WTC11 (cell line): ENCODE measurements at regions not wholly inside any gene's neighbourhood (a gene's known extent, or its start where the extent isn't known, plus 50 kb on each side); places are given as distances from the start of the nearest gene placed in this dataset.

ENCODE experiments used
- ATAC-seq: fragments of 200-7000 bp; cut with Tn5 transposase; 2 replicates; pipeline ENCODE4 v1.10.0; 2021; ENCODE audit warnings: mild to moderate bottlenecking, moderate library complexity
- CTCF ChIA-PET: fragments of 300-600 bp; sonication (Branson Sonifier 250); formaldehyde crosslinking; loops from one replicate; lab custom pipeline; 2021; ENCODE audit warnings: antibody characterized with exemption; lab: Charles Lee
- POLR2A ChIA-PET: fragments of 350-600 bp; sonication (Branson Sonifier 250); formaldehyde crosslinking; loops from one replicate; lab custom pipeline; 2021; ENCODE audit warnings: antibody characterized with exemption; lab: Charles Lee
- DNase-seq: peaks from one replicate; pipeline ENCODE4 v3.0.0; 2021; ENCODE audit warnings: low spot score
- H3K27ac Mint-ChIP-seq: 2 replicates; pipeline ENCODE4 v1.8.0; 2021; ENCODE audit warnings: mixed read lengths
- H3K27me3 Mint-ChIP-seq: 2 replicates; pipeline ENCODE4 v1.8.0; 2021; ENCODE audit warnings: low read depth, mild to moderate bottlenecking, moderate library complexity, mixed read lengths
- H3K36me3 Mint-ChIP-seq: 2 replicates; pipeline ENCODE4 v1.8.0; 2021; ENCODE audit warnings: mixed read lengths
- H3K4me1 Mint-ChIP-seq: 2 replicates; pipeline ENCODE4 v1.8.0; 2022; ENCODE audit warnings: mixed read lengths
- H3K4me3 Mint-ChIP-seq: 2 replicates; pipeline ENCODE4 v1.8.0; 2021; ENCODE audit warnings: mild to moderate bottlenecking, moderate library complexity, mixed read lengths
- H3K9me3 Mint-ChIP-seq: 2 replicates; pipeline ENCODE4 v1.8.0; 2021; ENCODE audit warnings: mixed read lengths
- CBFB ChIP-seq: sonication (generic); formaldehyde crosslinking; IDR thresholded peaks from 2 replicates; pipeline ENCODE4 v1.8.1; 2022; ENCODE audit warnings: mild to moderate bottlenecking, low read depth, missing genetic modification reagents
- E2F1 ChIP-seq: sonication (generic); formaldehyde crosslinking; IDR thresholded peaks from 2 replicates; pipeline ENCODE4 v1.8.0; 2022; ENCODE audit warnings: mild to moderate bottlenecking, missing genetic modification reagents
- ELF4 ChIP-seq: sonication (generic); formaldehyde crosslinking; IDR thresholded peaks from 2 replicates; pipeline ENCODE4 v1.8.1; 2022; ENCODE audit warnings: low read depth, mild to moderate bottlenecking, moderate library complexity, missing genetic modification reagents
- FOXJ3 ChIP-seq: sonication (generic); formaldehyde crosslinking; IDR thresholded peaks from 2 replicates; pipeline ENCODE4 v1.9.0; 2021; ENCODE audit warnings: missing genetic modification reagents, mild to moderate bottlenecking, borderline replicate concordance
- GTF2I ChIP-seq: fragments of 250-450 bp; sonication (Bioruptor Pico); conservative IDR thresholded peaks from 2 replicates; pipeline ENCODE4 v1.4.0; 2021; ENCODE audit warnings: mild to moderate bottlenecking
- MYBL2 ChIP-seq: sonication (generic); formaldehyde crosslinking; IDR thresholded peaks from 2 replicates; pipeline ENCODE4 v1.8.1; 2023; ENCODE audit warnings: mild to moderate bottlenecking, moderate library complexity, missing genetic modification reagents
- NFYB ChIP-seq: sonication (generic); formaldehyde crosslinking; conservative IDR thresholded peaks from 2 replicates; pipeline ENCODE4 v1.8.0; 2022; ENCODE audit warnings: low read depth, missing genetic modification reagents
- NR1H2 ChIP-seq: sonication (generic); formaldehyde crosslinking; IDR thresholded peaks from 2 replicates; pipeline ENCODE4 v1.9.0; 2021; ENCODE audit warnings: mild to moderate bottlenecking, moderate library complexity, missing genetic modification reagents
- RELA ChIP-seq: sonication (generic); formaldehyde crosslinking; IDR thresholded peaks from 2 replicates; pipeline ENCODE4 v1.8.1; 2022; ENCODE audit warnings: missing genetic modification reagents, mild to moderate bottlenecking, borderline replicate concordance
- SMAD3 ChIP-seq: sonication (generic); formaldehyde crosslinking; IDR thresholded peaks from 2 replicates; pipeline ENCODE4 v1.8.0; 2022; ENCODE audit warnings: missing genetic modification reagents, mild to moderate bottlenecking, borderline replicate concordance
- SP1 ChIP-seq: sonication (generic); formaldehyde crosslinking; conservative IDR thresholded peaks from 2 replicates; pipeline ENCODE4 v1.8.1; 2022; ENCODE audit warnings: missing genetic modification reagents
- USF1 ChIP-seq: sonication (generic); formaldehyde crosslinking; IDR thresholded peaks from 2 replicates; pipeline ENCODE4 v1.8.0; 2022; ENCODE audit warnings: mild to moderate bottlenecking, missing genetic modification reagents
- ZMAT4 ChIP-seq: fragments of 250-450 bp; sonication (Bioruptor Pico); IDR thresholded peaks from 2 replicates; pipeline ENCODE4 v1.9.0; 2021; ENCODE audit warnings: mild to moderate bottlenecking
- ZNF138 ChIP-seq: sonication (generic); formaldehyde crosslinking; conservative IDR thresholded peaks from 2 replicates; pipeline ENCODE4 v1.8.1; 2022; ENCODE audit warnings: mild to moderate bottlenecking, moderate library complexity, missing genetic modification reagents
- ZNF219 ChIP-seq: sonication (generic); formaldehyde crosslinking; IDR thresholded peaks from 2 replicates; pipeline ENCODE4 v1.8.0; 2023; ENCODE audit warnings: missing genetic modification reagents, mild to moderate bottlenecking, borderline replicate concordance
- ZNF532 ChIP-seq: fragments of 250-450 bp; sonication (Bioruptor Pico); IDR thresholded peaks from 2 replicates; pipeline ENCODE4 v1.9.0; 2021; ENCODE audit warnings: mild to moderate bottlenecking, borderline replicate concordance
- TF ChIP-seq, protein P1 (sequence below): sonication (generic); formaldehyde crosslinking; IDR thresholded peaks from 2 replicates; pipeline ENCODE4 v1.8.1; 2023; ENCODE audit warnings: mild to moderate bottlenecking, missing genetic modification reagents
- TF ChIP-seq, protein P2 (sequence below): sonication (generic); formaldehyde crosslinking; IDR thresholded peaks from 2 replicates; pipeline ENCODE4 v1.8.1; 2022; ENCODE audit warnings: missing genetic modification reagents, borderline replicate concordance

- no peak for ATAC-seq
- peaks cover 5% of the 10 kb centered on the region for H3K4me1 Mint-ChIP-seq
- TF ChIP-seq FOXJ3 (CRISPR knock-in tag) (no peak), CBFB (no peak), ZNF532 (CRISPR knock-in tag) (no peak), MYBL2 (no peak), E2F1 (CRISPR knock-in tag) (no peak), ELF4 (no peak), NR1H2 (CRISPR knock-in tag) (no peak), ZNF138 (CRISPR knock-in tag) (no peak), SP1 (CRISPR knock-in tag) (no peak), RELA (CRISPR knock-in tag) (no peak), NFYB (CRISPR knock-in tag) (no peak), ZNF219 (CRISPR knock-in tag) (no peak), GTF2I (no peak), SMAD3 (CRISPR knock-in tag) (no peak), USF1 (CRISPR knock-in tag) (no peak), ZMAT4 (CRISPR knock-in tag) (no peak)
- TF ChIP-seq, protein P1, sequence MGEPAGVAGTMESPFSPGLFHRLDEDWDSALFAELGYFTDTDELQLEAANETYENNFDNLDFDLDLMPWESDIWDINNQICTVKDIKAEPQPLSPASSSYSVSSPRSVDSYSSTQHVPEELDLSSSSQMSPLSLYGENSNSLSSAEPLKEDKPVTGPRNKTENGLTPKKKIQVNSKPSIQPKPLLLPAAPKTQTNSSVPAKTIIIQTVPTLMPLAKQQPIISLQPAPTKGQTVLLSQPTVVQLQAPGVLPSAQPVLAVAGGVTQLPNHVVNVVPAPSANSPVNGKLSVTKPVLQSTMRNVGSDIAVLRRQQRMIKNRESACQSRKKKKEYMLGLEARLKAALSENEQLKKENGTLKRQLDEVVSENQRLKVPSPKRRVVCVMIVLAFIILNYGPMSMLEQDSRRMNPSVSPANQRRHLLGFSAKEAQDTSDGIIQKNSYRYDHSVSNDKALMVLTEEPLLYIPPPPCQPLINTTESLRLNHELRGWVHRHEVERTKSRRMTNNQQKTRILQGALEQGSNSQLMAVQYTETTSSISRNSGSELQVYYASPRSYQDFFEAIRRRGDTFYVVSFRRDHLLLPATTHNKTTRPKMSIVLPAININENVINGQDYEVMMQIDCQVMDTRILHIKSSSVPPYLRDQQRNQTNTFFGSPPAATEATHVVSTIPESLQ (CRISPR knock-in tag), result no peak
- TF ChIP-seq, protein P2, sequence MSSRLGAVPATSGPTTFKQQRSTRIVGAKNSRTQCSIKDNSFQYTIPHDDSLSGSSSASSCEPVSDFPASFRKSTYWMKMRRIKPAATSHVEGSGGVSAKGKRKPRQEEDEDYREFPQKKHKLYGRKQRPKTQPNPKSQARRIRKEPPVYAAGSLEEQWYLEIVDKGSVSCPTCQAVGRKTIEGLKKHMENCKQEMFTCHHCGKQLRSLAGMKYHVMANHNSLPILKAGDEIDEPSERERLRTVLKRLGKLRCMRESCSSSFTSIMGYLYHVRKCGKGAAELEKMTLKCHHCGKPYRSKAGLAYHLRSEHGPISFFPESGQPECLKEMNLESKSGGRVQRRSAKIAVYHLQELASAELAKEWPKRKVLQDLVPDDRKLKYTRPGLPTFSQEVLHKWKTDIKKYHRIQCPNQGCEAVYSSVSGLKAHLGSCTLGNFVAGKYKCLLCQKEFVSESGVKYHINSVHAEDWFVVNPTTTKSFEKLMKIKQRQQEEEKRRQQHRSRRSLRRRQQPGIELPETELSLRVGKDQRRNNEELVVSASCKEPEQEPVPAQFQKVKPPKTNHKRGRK (CRISPR knock-in tag), result no peak
- TF ChIP-seq, all 79 proteins: peak for 0
- ChIA-PET CTCF (interaction anchor here (1.0 kb wide), 1 partner anchor 59 kb away, joined by 4 read pairs; no protein-coding TSS in a partner anchor), POLR2A (no interaction called here)
- Mint-ChIP-seq H3K9me3 (no peaks in the 10 kb centered on the region), H3K27me3 (no peaks in the 10 kb centered on the region), H3K27ac (no peak overlapping the region), H3K4me3 (no peak overlapping the region), H3K36me3 (no peaks in the 10 kb centered on the region)
- no peak for DNase-seq
These were observed 131.6 kb upstream of the LSM8 start for GRCh38 chr7:118052336-118052735.
